ENCODE measurements at regions not wholly inside any gene's neighbourhood (a gene's known extent, or its start where the extent isn't known, plus 50 kb on each side); places are given as distances from the start of the nearest gene placed in this dataset.

GRCh38 chr11:45048870-45049691, 97.4 kb upstream of the PRDM11 start:
- TF ChIP-seq CTCF (IDR thresholded peaks at IDR 0.05), result no peak
- no peak for TF ChIP-seq ZFX (IDR thresholded peaks at IDR 0.05; ENCODE audit: borderline replicate concordance)

All from 22Rv1 (cell line).